Neural progenitor cell (in vitro differentiated cells): ENCODE measurements at regions not wholly inside any gene's neighbourhood (a gene's known extent, or its start where the extent isn't known, plus 50 kb on each side); places are given as distances from the start of the nearest gene placed in this dataset.
A peak's percentile ranks its signal among the peaks of the same experiment; 100 is the strongest.

ENCODE experiments used
- DNase-seq: peaks from one replicate; pipeline ENCODE4 v3.0.0-alpha.2; 2016; ENCODE audit warnings: low spot score
- H2AFZ ChIP-seq: fragments of 200-600 bp; sonication (generic); replicated peaks from 2 replicates; pipeline ENCODE4 v1.6.1; 2016; ENCODE audit warnings: antibody characterized with exemption
- H3F3A ChIP-seq: fragments of 200-600 bp; sonication (generic); 2 replicates; pipeline ENCODE4 v1.6.1; 2016; ENCODE audit warnings: antibody characterized with exemption, low read depth
- H3K27ac ChIP-seq: fragments of 200-600 bp; sonication (generic); 2 replicates; pipeline ENCODE4 v1.5.1; 2016; ENCODE audit warnings: mild to moderate bottlenecking
- H3K27me3 ChIP-seq: fragments of 200-600 bp; sonication (generic); 2 replicates; pipeline ENCODE4 v1.6.1; 2016; ENCODE audit warnings: mild to moderate bottlenecking, moderate library complexity
- H3K36me3 ChIP-seq: fragments of 200-600 bp; sonication (generic); 2 replicates; pipeline ENCODE4 v1.5.1; 2016
- H3K4me1 ChIP-seq: fragments of 200-600 bp; sonication (generic); 2 replicates; pipeline ENCODE4 v1.6.1; 2016; ENCODE audit warnings: mixed run types
- H3K4me2 ChIP-seq: fragments of 200-600 bp; sonication (generic); 2 replicates; pipeline ENCODE4 v1.6.1; 2016
- H3K4me3 ChIP-seq: fragments of 200-600 bp; sonication (generic); 2 replicates; pipeline ENCODE4 v1.5.1; 2016
- H3K79me2 ChIP-seq: fragments of 200-600 bp; sonication (generic); 2 replicates; pipeline ENCODE4 v1.6.1; 2016; ENCODE audit warnings: low read depth
- H3K9ac ChIP-seq: fragments of 200-600 bp; sonication (generic); 2 replicates; pipeline ENCODE4 v1.6.1; 2016
- H3K9me3 ChIP-seq: fragments of 200-600 bp; sonication (generic); 2 replicates; pipeline ENCODE4 v1.5.1; 2016; ENCODE audit warnings: low read depth
- H4K20me1 ChIP-seq: fragments of 200-600 bp; sonication (generic); 2 replicates; pipeline ENCODE4 v1.6.1; 2016; ENCODE audit warnings: low read depth
- H3K27ac Mint-ChIP-seq: 3 replicates; pipeline ENCODE4 v1.8.0; 2021; ENCODE audit warnings: mixed read lengths
- H3K27me3 Mint-ChIP-seq: 2 replicates; pipeline ENCODE4 v1.8.0; 2022; ENCODE audit warnings: low read depth, mild to moderate bottlenecking, inconsistent platforms, moderate library complexity, mixed read lengths; ENCODE audit not compliant: insufficient read depth
- H3K36me3 Mint-ChIP-seq: 3 replicates; pipeline ENCODE4 v1.8.0; 2021; ENCODE audit warnings: mixed read lengths
- H3K4me1 Mint-ChIP-seq: 3 replicates; pipeline ENCODE4 v1.8.0; 2021; ENCODE audit warnings: mixed read lengths
- H3K4me3 Mint-ChIP-seq: 3 replicates; pipeline ENCODE4 v1.8.0; 2021; ENCODE audit warnings: mild to moderate bottlenecking, moderate library complexity, mixed read lengths
- H3K9me3 Mint-ChIP-seq: 3 replicates; pipeline ENCODE4 v1.8.0; 2020; ENCODE audit warnings: mixed read lengths
- EZH2 ChIP-seq: fragments of 200-600 bp; sonication (generic); IDR thresholded peaks from 2 replicates; pipeline ENCODE4 v1.6.1; 2017; ENCODE audit warnings: antibody characterized with exemption, mild to moderate bottlenecking, moderate library complexity
- EZH2phosphoT487 ChIP-seq: fragments of 200-600 bp; sonication (generic); IDR thresholded peaks from 2 replicates; pipeline ENCODE4 v1.6.1; 2017; ENCODE audit warnings: antibody characterized with exemption
- TF ChIP-seq, protein P1 (sequence below): fragments of 200-600 bp; sonication (generic); IDR thresholded peaks from 2 replicates; pipeline ENCODE4 v1.5.1; 2017; ENCODE audit warnings: antibody characterized with exemption, mild to moderate bottlenecking

DNA sequence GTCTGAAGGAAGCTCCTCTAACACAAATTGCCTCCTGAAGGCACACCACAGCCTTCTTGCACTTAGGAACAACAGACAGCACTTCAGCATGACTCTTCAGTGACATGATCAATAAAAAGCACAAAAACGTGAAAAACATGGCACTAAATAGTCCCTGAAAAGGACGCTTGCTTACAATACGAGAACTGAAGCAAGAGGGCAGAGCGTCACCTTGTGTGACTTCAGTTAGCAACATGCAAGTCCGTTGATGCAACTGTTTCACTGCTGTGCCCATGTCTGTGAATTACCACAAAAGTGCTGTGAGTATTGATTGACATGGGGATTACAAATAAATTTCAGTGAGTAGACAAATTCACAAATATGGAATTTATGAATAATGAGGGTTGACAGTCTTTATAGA is 219.9 kb upstream of the GAS1 start:
- Mint-ChIP-seq H3K27me3 (no peaks in the 10 kb centered on the region), H3K27ac (no peak overlapping the region), H3K4me3 (no peak overlapping the region), H3K36me3 (no peaks in the 10 kb centered on the region), H3K4me1 (no peaks in the 10 kb centered on the region), H3K9me3 (no peaks in the 10 kb centered on the region)
- Histone ChIP-seq H3K79me2 (no peaks in the 10 kb centered on the region), H3K4me1 (no peaks in the 10 kb centered on the region), H3K4me3 (no peak overlapping the region), H3K4me2 (no peak overlapping the region), H3K9ac (no peak overlapping the region), H3K27me3 (no peaks in the 10 kb centered on the region), H3F3A (no peaks in the 10 kb centered on the region), H3K27ac (no peak overlapping the region), H3K36me3 (no peaks in the 10 kb centered on the region), H2AFZ (peak overlapping the region; percentile 60), H4K20me1 (no peaks in the 10 kb centered on the region), H3K9me3 (no peaks in the 10 kb centered on the region)
- DNase-seq, result peak; percentile 14
- TF ChIP-seq EZH2, result no peak
- TF ChIP-seq, protein P1, sequence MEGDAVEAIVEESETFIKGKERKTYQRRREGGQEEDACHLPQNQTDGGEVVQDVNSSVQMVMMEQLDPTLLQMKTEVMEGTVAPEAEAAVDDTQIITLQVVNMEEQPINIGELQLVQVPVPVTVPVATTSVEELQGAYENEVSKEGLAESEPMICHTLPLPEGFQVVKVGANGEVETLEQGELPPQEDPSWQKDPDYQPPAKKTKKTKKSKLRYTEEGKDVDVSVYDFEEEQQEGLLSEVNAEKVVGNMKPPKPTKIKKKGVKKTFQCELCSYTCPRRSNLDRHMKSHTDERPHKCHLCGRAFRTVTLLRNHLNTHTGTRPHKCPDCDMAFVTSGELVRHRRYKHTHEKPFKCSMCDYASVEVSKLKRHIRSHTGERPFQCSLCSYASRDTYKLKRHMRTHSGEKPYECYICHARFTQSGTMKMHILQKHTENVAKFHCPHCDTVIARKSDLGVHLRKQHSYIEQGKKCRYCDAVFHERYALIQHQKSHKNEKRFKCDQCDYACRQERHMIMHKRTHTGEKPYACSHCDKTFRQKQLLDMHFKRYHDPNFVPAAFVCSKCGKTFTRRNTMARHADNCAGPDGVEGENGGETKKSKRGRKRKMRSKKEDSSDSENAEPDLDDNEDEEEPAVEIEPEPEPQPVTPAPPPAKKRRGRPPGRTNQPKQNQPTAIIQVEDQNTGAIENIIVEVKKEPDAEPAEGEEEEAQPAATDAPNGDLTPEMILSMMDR, result no peak
- no peak for TF ChIP-seq EZH2phosphoT487

DNA sequence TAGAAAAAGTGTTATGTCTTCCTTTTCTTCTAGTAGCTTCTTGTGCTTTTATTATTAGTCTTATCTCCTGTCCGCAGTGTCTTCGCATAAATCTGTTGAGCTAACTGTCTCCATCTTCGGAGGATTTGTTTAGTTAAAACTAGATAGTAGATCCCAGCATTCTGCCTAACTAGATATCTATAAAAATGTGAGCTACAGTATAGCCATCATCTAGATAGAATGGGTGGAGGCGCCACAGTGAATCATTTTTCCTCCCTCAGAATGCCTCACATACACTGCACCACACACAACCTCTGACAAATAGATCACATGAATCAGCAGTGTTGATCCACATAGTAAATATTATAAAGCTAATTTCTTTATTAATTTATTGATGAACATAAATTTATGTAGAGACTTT is 220.3 kb upstream of the GAS1 start:
- H3K27ac ChIP-seq, result no peak overlapping the region
- Mint-ChIP-seq H3K9me3 (no peaks in the 10 kb centered on the region), H3K4me3 (no peak overlapping the region), H3K27me3 (no peaks in the 10 kb centered on the region), H3K36me3 (no peaks in the 10 kb centered on the region), H3K27ac (no peak overlapping the region), H3K4me1 (no peaks in the 10 kb centered on the region)
- no peak overlapping the region for H3K4me2 ChIP-seq
- TF ChIP-seq EZH2phosphoT487 (no peak), EZH2 (no peak)
- TF ChIP-seq, protein P1, result no peak
- no peaks in the 10 kb centered on the region for H3K4me1 ChIP-seq
- no peaks in the 10 kb centered on the region for H3K9me3 ChIP-seq
- no peaks in the 10 kb centered on the region for H4K20me1 ChIP-seq
- H3K27me3 ChIP-seq, result no peaks in the 10 kb centered on the region
- no peak overlapping the region for H3K9ac ChIP-seq
- H3K79me2 ChIP-seq, result no peaks in the 10 kb centered on the region
- no peak overlapping the region for H3K4me3 ChIP-seq
- H3F3A ChIP-seq, result no peaks in the 10 kb centered on the region
- H3K36me3 ChIP-seq, result no peaks in the 10 kb centered on the region
- DNase-seq, result no peak
- no peak overlapping the region for H2AFZ ChIP-seq

DNA sequence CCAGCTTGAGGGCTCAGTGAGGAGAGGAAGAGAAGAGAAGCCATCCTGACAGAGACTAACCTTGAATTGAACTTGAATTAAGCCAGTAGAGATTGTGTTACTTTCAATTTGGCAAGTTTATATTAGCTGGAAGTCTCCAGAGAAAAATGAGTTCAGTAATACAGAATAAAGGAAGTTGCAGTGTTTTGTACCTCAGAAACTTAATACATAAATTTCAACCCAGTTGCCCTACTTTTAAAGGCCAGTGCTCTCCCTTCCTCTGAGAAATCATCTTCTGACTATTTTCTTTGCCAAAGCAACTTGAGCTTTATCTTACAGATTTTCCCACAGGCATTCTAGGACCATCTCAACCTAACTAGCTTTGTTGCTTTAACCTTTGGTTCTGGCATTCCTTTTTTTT is 231.0 kb upstream of the GAS1 start:
- H3K4me1 Mint-ChIP-seq, result no peaks in the 10 kb centered on the region
- no peak overlapping the region for H3K4me3 ChIP-seq
- H3K79me2 ChIP-seq, result no peaks in the 10 kb centered on the region
- no peak overlapping the region for H3K27ac Mint-ChIP-seq
- no peaks in the 10 kb centered on the region for H3K4me1 ChIP-seq
- TF ChIP-seq EZH2 (no peak), EZH2phosphoT487 (no peak)
- TF ChIP-seq, protein P1, result no peak
- H3F3A ChIP-seq, result no peaks in the 10 kb centered on the region
- no peaks in the 10 kb centered on the region for H4K20me1 ChIP-seq
- H3K27me3 ChIP-seq, result no peaks in the 10 kb centered on the region
- no peak overlapping the region for H3K9ac ChIP-seq
- H3K27me3 Mint-ChIP-seq, result no peaks in the 10 kb centered on the region
- DNase-seq, result no peak
- H3K9me3 ChIP-seq, result no peaks in the 10 kb centered on the region
- no peaks in the 10 kb centered on the region for H3K36me3 Mint-ChIP-seq
- no peaks in the 10 kb centered on the region for H3K36me3 ChIP-seq
- no peak overlapping the region for H3K27ac ChIP-seq
- H2AFZ ChIP-seq, result no peak overlapping the region
- no peak overlapping the region for H3K4me3 Mint-ChIP-seq
- H3K4me2 ChIP-seq, result no peak overlapping the region
- peaks cover 9% of the 10 kb centered on the region for H3K9me3 Mint-ChIP-seq
